GM21737 (cell line): ENCODE measurements at regions not wholly inside any gene's neighbourhood (a gene's known extent, or its start where the extent isn't known, plus 50 kb on each side); places are given as distances from the start of the nearest gene placed in this dataset.
"Not testable (repeated sequence)": the region's sequence is repeated elsewhere in the genome, so short reads cannot be mapped to it uniquely, and the experiment has no call there.

ENCODE experiments used
- ATAC-seq: cut with Tn5 transposase; IDR thresholded peaks from one replicate; pipeline ENCODE4 v1.9.1; 2021; ENCODE audit warnings: mild to moderate bottlenecking, moderate library complexity; ENCODE audit not compliant: unreplicated experiment

- ATAC-seq = no peak
These were observed 1364.4 kb upstream of the CDH9 start for GRCh38 chr5:28402590-28403301.

DNA sequence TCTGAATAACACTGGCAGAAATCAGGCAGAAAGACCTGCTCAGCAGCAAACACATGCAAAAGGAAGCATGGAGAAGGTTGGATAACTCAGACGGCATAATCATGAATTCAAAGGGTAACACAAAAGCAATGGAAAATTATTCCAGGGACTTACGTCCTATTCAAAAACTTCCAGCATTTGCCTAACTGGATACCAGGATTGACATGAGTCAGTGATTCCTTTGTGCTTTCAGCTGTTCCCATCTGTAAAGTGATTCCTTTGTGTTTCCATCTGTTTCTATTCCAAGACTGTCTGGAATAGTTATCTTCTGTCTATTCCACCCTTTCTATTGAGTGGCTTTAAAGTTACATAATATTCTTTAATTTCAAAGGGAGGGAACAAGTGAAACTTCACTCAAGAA lies 1361.7 kb upstream of the CDH9 start:
- no peak for ATAC-seq

GRCh38 chr5:28399211-28399610 lies 1360.8 kb upstream of the CDH9 start:
- ATAC-seq = no peak

- ATAC-seq = no peak
These were observed 1359.8 kb upstream of the CDH9 start for GRCh38 chr5:28398185-28398584.

- no peak for ATAC-seq
These were observed 1359.1 kb upstream of the CDH9 start for GRCh38 chr5:28397502-28397941.

DNA sequence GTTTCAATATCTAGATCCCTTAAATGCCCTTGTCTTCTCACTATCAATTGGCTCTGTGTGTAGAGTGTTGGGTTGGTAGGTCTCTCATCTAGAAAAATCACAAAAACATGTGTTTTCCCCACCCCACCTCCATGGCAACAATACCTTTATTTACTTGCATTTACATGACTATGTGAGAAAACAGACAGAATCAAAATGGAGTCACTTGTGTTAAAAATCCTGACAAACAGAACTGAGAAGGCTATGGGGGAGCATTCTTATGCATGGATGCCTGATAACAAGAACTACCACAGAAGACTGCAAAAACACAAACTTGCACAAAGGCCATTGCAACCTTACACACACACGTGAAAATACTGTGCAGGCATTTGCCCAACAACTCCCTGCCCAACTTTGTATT lies 1352.9 kb upstream of the CDH9 start:
- no peak for ATAC-seq

GRCh38 chr5:28390341-28390740 lies 1352.0 kb upstream of the CDH9 start:
- ATAC-seq = no peak

GRCh38 chr5:28389727-28390126 lies 1351.3 kb upstream of the CDH9 start:
- ATAC-seq = not testable (repeated sequence)

DNA sequence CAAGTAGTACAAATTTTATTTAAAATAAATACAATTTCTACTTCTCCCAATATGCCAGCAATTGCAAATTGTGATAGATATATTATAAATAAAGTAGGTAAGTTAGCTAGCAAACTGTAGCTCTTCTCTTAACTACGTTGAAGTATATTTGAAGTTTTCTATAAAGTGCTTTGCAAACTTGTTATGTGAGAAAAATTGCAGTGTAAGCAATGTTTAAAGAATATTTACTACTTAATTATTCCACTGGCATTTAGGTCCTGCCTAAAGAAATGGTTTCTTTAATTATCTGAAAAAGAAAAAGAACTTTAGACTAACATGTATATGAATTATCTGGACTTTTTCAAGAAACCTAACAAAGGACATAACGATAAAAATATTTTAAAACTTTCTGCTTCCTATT lies 1350.0 kb upstream of the CDH9 start:
- no peak for ATAC-seq

- ATAC-seq = no peak
These were observed 1348.3 kb upstream of the CDH9 start for GRCh38 chr5:28386712-28387111.

DNA sequence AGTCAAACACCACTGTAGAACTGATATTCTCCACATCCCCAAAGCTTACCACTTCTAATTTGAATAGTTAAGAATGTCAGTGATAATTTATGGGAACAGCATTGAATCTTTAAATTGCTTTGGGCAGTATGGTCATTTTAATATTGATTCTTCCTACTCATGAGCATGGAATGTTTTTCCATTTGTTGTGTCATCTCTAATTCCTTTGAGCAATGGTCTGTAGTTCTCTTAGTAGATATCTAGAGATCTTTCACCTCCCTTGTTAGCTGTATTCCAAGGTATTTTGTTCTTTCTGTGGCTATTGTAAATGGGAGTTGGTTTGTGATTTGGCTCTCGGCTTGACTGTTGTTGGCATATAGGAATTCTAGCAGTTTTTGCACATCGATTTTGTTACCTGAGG lies 1341.8 kb upstream of the CDH9 start:
- ATAC-seq = no peak

- no peak for ATAC-seq
These were observed 1336.1 kb upstream of the CDH9 start for GRCh38 chr5:28374492-28374967.

DNA sequence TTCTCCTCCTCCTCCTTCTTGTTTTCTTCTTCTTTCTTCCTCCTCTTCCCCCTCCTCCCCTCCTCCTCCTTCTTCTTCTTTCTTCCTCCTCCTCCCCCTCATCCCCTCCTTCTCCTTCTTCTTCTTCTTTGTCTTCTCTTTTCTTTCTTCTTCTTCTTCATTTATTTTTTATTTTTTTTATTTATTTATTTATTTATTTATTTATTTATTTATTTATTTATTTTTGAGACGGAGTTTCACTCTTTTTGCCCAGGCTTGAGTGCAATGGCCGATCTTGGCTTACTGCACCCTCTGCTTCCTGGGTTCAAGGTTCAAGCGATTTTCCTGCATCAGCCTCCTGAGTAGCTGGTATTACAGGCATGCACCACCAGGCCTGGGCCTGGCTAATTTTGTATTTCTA lies 1332.5 kb upstream of the CDH9 start:
- no peak for ATAC-seq

DNA sequence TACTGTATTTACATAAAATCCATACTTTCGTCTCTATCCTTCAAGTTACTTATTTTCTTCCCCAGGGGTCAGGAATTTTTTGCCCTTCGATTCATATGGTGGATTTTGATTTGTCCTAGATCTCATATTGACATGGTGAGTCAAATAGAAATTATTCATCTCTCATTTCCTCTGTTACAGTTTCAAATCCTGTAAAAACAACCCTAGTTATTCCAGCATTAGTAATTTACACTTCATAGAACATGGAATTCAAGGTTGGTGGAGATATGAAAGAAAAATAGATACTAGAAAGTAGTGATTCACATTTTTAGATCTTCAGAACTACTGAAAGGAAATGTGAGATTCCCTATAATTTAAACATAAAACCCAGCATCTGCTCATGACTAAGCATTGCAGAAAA lies 1331.0 kb upstream of the CDH9 start:
- no peak for ATAC-seq

DNA sequence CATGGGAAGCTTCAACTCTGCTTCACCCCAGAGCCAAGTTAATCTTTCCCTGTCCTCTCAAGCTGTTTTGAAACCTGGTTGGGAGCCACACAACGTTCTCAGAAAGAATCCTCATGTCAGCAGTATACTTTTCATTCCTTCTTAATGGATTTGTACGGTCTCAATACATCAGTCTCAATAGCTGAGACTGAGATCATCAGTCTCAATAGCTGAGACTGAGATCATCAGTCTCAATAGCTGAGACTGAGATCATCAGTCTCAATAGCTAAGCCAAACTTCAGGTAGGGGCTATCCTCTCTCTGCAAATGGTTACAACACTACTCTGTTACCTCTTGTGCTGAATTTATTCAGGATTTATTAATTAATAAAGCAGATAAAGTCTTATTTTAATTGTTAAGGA lies 1317.4 kb upstream of the CDH9 start:
- no peak for ATAC-seq

DNA sequence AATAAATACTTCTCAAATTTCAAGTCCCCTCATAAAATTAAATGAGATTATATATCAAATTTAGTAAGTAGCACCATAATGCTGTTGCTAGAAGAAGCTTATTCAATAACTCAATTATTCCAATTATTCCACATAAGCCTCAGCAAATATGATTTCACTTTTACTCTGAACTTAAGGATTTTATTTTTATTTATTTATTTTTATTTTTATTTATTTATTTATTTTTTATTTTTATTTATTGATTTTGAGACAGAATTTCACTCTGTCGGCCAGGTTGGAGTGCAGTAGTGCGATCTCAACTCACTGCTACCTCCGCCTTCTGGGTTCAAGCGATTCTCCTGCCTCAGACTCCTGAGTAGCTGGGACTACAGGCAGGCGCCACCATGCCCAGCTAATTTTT lies 1308.3 kb upstream of the CDH9 start:
- no peak for ATAC-seq

GRCh38 chr5:28344836-28345433 lies 1306.5 kb upstream of the CDH9 start:
- ATAC-seq = no peak

DNA sequence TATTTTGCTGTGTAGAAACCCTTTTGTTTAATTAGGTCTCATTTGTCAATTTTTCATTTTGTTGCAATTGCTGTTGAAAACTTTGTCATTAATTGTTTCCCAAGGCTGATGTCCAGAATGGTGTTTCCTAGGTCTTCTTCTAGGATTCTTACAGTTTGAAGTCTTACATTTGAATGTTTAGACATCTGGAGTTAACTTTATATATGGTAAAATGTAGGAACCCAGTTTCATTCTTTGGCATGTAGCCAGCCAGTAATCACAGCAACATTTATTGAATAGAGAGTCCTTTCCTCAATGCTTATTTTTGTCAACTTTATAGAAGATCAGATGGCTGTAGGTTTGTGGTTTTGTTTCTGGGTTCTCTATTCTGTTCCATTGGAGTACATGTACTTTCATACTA lies 1290.8 kb upstream of the CDH9 start:
- ATAC-seq = no peak

- ATAC-seq = no peak
These were observed 1290.3 kb upstream of the CDH9 start for GRCh38 chr5:28328681-28329080.

GRCh38 chr5:28324174-28324573 lies 1285.8 kb upstream of the CDH9 start:
- ATAC-seq = no peak

GRCh38 chr5:28313953-28314352 lies 1275.6 kb upstream of the CDH9 start:
- no peak for ATAC-seq

GRCh38 chr5:28313321-28313951 lies 1275.0 kb upstream of the CDH9 start:
- no peak for ATAC-seq
